H9 (cell line): ENCODE measurements at regions not wholly inside any gene's neighbourhood (a gene's known extent, or its start where the extent isn't known, plus 50 kb on each side); places are given as distances from the start of the nearest gene placed in this dataset.

Source experiments
- DNase-seq: peaks from one replicate; pipeline ENCODE4 v3.0.0-alpha.2; 2017
- H2AFZ ChIP-seq: one replicate; pipeline ENCODE4 v1.6.1; 2013; ENCODE audit warnings: mild to moderate bottlenecking, low read length, control low read depth, moderate library complexity
- H2AK5ac ChIP-seq: 2 replicates; pipeline ENCODE4 v1.6.1; 2013; ENCODE audit warnings: low read length, control low read depth, mixed read lengths; ENCODE audit not compliant: insufficient read length
- H2BK120ac ChIP-seq: one replicate; pipeline ENCODE4 v1.6.1; 2013; ENCODE audit warnings: low read depth, mild to moderate bottlenecking, low read length, control low read depth, inconsistent platforms; ENCODE audit not compliant: poor library complexity, severe bottlenecking
- H2BK12ac ChIP-seq: 2 replicates; pipeline ENCODE4 v1.6.1; 2013; ENCODE audit warnings: low read length, control low read depth, mixed read lengths, low read depth; ENCODE audit not compliant: insufficient read length
- H2BK15ac ChIP-seq: 2 replicates; pipeline ENCODE4 v1.6.1; 2013; ENCODE audit warnings: low read depth, low read length, control low read depth
- H2BK20ac ChIP-seq: one replicate; pipeline ENCODE4 v1.6.1; 2013; ENCODE audit warnings: low read depth, mild to moderate bottlenecking, low read length, control low read depth, inconsistent platforms; ENCODE audit not compliant: poor library complexity, severe bottlenecking
- H2BK5ac ChIP-seq: 2 replicates; pipeline ENCODE4 v1.6.1; 2013; ENCODE audit warnings: low read length, control low read depth, mixed read lengths; ENCODE audit not compliant: insufficient read length
- H3K14ac ChIP-seq: 2 replicates; pipeline ENCODE4 v1.6.1; 2013; ENCODE audit warnings: low read length, control low read depth; ENCODE audit not compliant: insufficient read depth
- H3K18ac ChIP-seq: 2 replicates; pipeline ENCODE4 v1.6.1; 2013; ENCODE audit warnings: low read depth, mild to moderate bottlenecking, mixed read lengths, low read length, control low read depth; ENCODE audit not compliant: insufficient read length
- H3K23ac ChIP-seq: 2 replicates; pipeline ENCODE4 v1.6.1; 2013; ENCODE audit warnings: low read length, control low read depth, mixed read lengths, low read depth; ENCODE audit not compliant: insufficient read length
- H3K23me2 ChIP-seq: 2 replicates; pipeline ENCODE4 v1.6.1; 2013; ENCODE audit warnings: low read depth, mild to moderate bottlenecking, mixed read lengths, low read length, control low read depth; ENCODE audit not compliant: insufficient read length, poor library complexity, severe bottlenecking
- H3K27ac ChIP-seq: 2 replicates; pipeline ENCODE4 v1.5.1; 2013; ENCODE audit warnings: low read length, control low read depth, mixed read lengths, low read depth; ENCODE audit not compliant: insufficient read length
- H3K27me3 ChIP-seq: 2 replicates; pipeline ENCODE4 v1.6.1; 2013; ENCODE audit warnings: low read length, control low read depth, inconsistent platforms; ENCODE audit not compliant: insufficient read depth
- H3K4ac ChIP-seq: 2 replicates; pipeline ENCODE4 v1.6.1; 2013; ENCODE audit warnings: low read depth, mild to moderate bottlenecking, control low read depth, inconsistent platforms, low read length, moderate library complexity
- H3K4me1 ChIP-seq: 2 replicates; pipeline ENCODE4 v1.6.1; 2013; ENCODE audit warnings: low read length, control low read depth, inconsistent platforms; ENCODE audit not compliant: insufficient read depth
- H3K4me2 ChIP-seq: 2 replicates; pipeline ENCODE4 v1.6.1; 2013; ENCODE audit warnings: low read length, control low read depth, mixed read lengths; ENCODE audit not compliant: insufficient read length, insufficient read depth
- H3K56ac ChIP-seq: 2 replicates; pipeline ENCODE4 v1.6.1; 2013; ENCODE audit warnings: low read depth, mild to moderate bottlenecking, mixed read lengths, low read length, control low read depth; ENCODE audit not compliant: insufficient read length
- H3K79me1 ChIP-seq: 2 replicates; pipeline ENCODE4 v1.6.1; 2013; ENCODE audit warnings: low read depth, mild to moderate bottlenecking, moderate library complexity, low read length, control low read depth, inconsistent platforms; ENCODE audit not compliant: insufficient read depth, poor library complexity, severe bottlenecking
- H3K79me2 ChIP-seq: 2 replicates; pipeline ENCODE4 v1.6.1; 2013; ENCODE audit warnings: low read length, control low read depth, inconsistent platforms; ENCODE audit not compliant: insufficient read depth
- H3K9ac ChIP-seq: 2 replicates; pipeline ENCODE4 v1.6.1; 2013; ENCODE audit warnings: low read length, control low read depth, mixed read lengths; ENCODE audit not compliant: insufficient read length; ENCODE audit errors: extremely low read depth
- H3K9me3 ChIP-seq: one replicate; pipeline ENCODE4 v1.6.1; 2013; ENCODE audit warnings: low read depth, low read length, inconsistent platforms; ENCODE audit not compliant: control insufficient read depth
- H3T11ph ChIP-seq: one replicate; pipeline ENCODE4 v1.6.1; 2013; ENCODE audit warnings: mild to moderate bottlenecking, low read length, control low read depth, inconsistent platforms
- H4K20me1 ChIP-seq: one replicate; pipeline ENCODE4 v1.6.1; 2013; ENCODE audit not compliant: control insufficient read depth, insufficient read length, insufficient read depth
- H4K5ac ChIP-seq: 2 replicates; pipeline ENCODE4 v1.6.1; 2013; ENCODE audit warnings: low read depth, mild to moderate bottlenecking, mixed read lengths, low read length, control low read depth; ENCODE audit not compliant: insufficient read length
- H4K8ac ChIP-seq: replicated peaks from 2 replicates; pipeline ENCODE4 v1.6.1; 2013; ENCODE audit warnings: low read length, control low read depth, mixed read lengths, low read depth; ENCODE audit not compliant: insufficient read length
- H4K91ac ChIP-seq: 2 replicates; pipeline ENCODE4 v1.6.1; 2013; ENCODE audit warnings: low read depth, mild to moderate bottlenecking, moderate library complexity, mixed read lengths, low read length, control low read depth; ENCODE audit not compliant: insufficient read length
- H3K27ac Mint-ChIP-seq, 3 experiments: 2 replicates in 2 of 3; 3 replicates in 1 of 3; pipeline ENCODE4 v1.8.0; 2020 to 2021; ENCODE audit warnings: mixed read lengths in 3 of 3, mild to moderate bottlenecking in 1 of 3, moderate library complexity in 1 of 3
- H3K27me3 Mint-ChIP-seq: 2 replicates; pipeline ENCODE4 v1.8.0; 2021; ENCODE audit warnings: low read depth, mild to moderate bottlenecking, moderate library complexity, mixed read lengths
- H3K36me3 Mint-ChIP-seq, 3 experiments: 2 replicates in 2 of 3; 3 replicates in 1 of 3; pipeline ENCODE4 v1.8.0; 2020 to 2021; ENCODE audit warnings: low read depth in 3 of 3, mixed read lengths in 3 of 3; ENCODE audit not compliant: insufficient read depth in 1 of 3
- H3K4me1 Mint-ChIP-seq, 2 experiments: 2 replicates each; pipeline ENCODE4 v1.8.0; 2020; ENCODE audit warnings: mixed read lengths in 2 of 2
- H3K4me3 Mint-ChIP-seq, 2 experiments: 2 replicates in 1 of 2; 3 replicates in 1 of 2; pipeline ENCODE4 v1.8.0; 2020 to 2021; ENCODE audit warnings: mild to moderate bottlenecking in 2 of 2, mixed read lengths in 2 of 2, moderate library complexity in 1 of 2
- H3K9me3 Mint-ChIP-seq, 2 experiments: 2 replicates in 1 of 2; 3 replicates in 1 of 2; pipeline ENCODE4 v1.8.0; 2020; ENCODE audit warnings: mild to moderate bottlenecking in 2 of 2, mixed read lengths in 2 of 2, moderate library complexity in 1 of 2
- CTCF ChIP-seq: fragments of 200-600 bp; sonication (generic); conservative IDR thresholded peaks from 3 replicates; pipeline ENCODE4 v1.8.0; 2021; ENCODE audit warnings: antibody characterized with exemption, mild to moderate bottlenecking
- WGBS: extraction: QIAGEN DNeasy Blood & Tissue Kit; methylation state at CpG from one replicate; pipeline ENCODE4 v1.1.7; 2013; ENCODE audit warnings: missing lambda C conversion rate, low lambda C conversion rate, mixed read lengths; ENCODE audit not compliant: insufficient read length; ENCODE audit errors: extremely low coverage; 5-methylcytosine and 5-hydroxymethylcytosine counted together

GRCh38 chr21:43301409-43302061 is 125.4 kb downstream of the SIK1 start:
- no peak overlapping the region for H2BK15ac ChIP-seq
- H3K23ac ChIP-seq, result no peak overlapping the region
- H3K56ac ChIP-seq, result no peak overlapping the region
- no peak overlapping the region for H3T11ph ChIP-seq
- H3K4me3 Mint-ChIP-seq, result no peak overlapping the region
- no peak overlapping the region for H3K4me2 ChIP-seq
- H3K4me1 ChIP-seq, result no peaks in the 10 kb centered on the region
- H3K9me3 ChIP-seq, result no peaks in the 10 kb centered on the region
- no peaks in the 10 kb centered on the region for H3K27me3 Mint-ChIP-seq
- H4K8ac ChIP-seq, result no peak overlapping the region
- H3K18ac ChIP-seq, result no peak overlapping the region
- no peak overlapping the region for H2BK12ac ChIP-seq
- no peak overlapping the region for H4K91ac ChIP-seq
- no peaks in the 10 kb centered on the region; a peak in 1 of 7 replicates for H3K36me3 Mint-ChIP-seq
- H3K4me1 Mint-ChIP-seq, result peaks cover 0 to 2% of the 10 kb centered on the region in 2 experiments; a peak in 1 of 4 replicates
- H3K23me2 ChIP-seq, result no peaks in the 10 kb centered on the region
- H3K27me3 ChIP-seq, result no peaks in the 10 kb centered on the region
- H4K20me1 ChIP-seq, result no peaks in the 10 kb centered on the region
- H3K4ac ChIP-seq, result no peak overlapping the region
- no peak overlapping the region for H3K9ac ChIP-seq
- H2AFZ ChIP-seq, result no peak overlapping the region
- no peak for DNase-seq
- no peak overlapping the region for H3K27ac Mint-ChIP-seq
- H3K27ac ChIP-seq, result no peak overlapping the region
- no peak overlapping the region for H2BK20ac ChIP-seq
- H3K79me2 ChIP-seq, result no peaks in the 10 kb centered on the region
- H2BK5ac ChIP-seq, result no peak overlapping the region
- H2BK120ac ChIP-seq, result no peak overlapping the region
- H4K5ac ChIP-seq, result no peak overlapping the region
- WGBS, result no CpG with 5 or more reads among the region's 19 CpGs
- H3K9me3 Mint-ChIP-seq, result no peaks in the 10 kb centered on the region
- no peaks in the 10 kb centered on the region for H3K79me1 ChIP-seq
- TF ChIP-seq CTCF, result no peak
- H3K14ac ChIP-seq, result peak overlapping the region; percentile 25; the same call in 1 of the 2 replicates
- H2AK5ac ChIP-seq, result no peak overlapping the region
